Hepatocyte (in vitro differentiated cells): ENCODE measurements at regions not wholly inside any gene's neighbourhood (a gene's known extent, or its start where the extent isn't known, plus 50 kb on each side); places are given as distances from the start of the nearest gene placed in this dataset.

Source experiments
- DNase-seq: peaks from one replicate; pipeline ENCODE4 v3.0.0-alpha.2; 2016; ENCODE audit warnings: low spot score
- H2AFZ ChIP-seq: fragments of 200-600 bp; sonication (generic); 2 replicates; pipeline ENCODE4 v1.6.0; 2016; ENCODE audit warnings: antibody characterized with exemption, mild to moderate bottlenecking
- H3K27ac ChIP-seq: fragments of 200-600 bp; sonication (generic); 2 replicates; pipeline ENCODE4 v1.5.1; 2016; ENCODE audit warnings: mild to moderate bottlenecking
- H3K27me3 ChIP-seq: fragments of 200-600 bp; sonication (generic); 2 replicates; pipeline ENCODE4 v1.6.1; 2016
- H3K36me3 ChIP-seq: fragments of 200-600 bp; sonication (generic); replicated peaks from 2 replicates; pipeline ENCODE4 v1.5.1; 2016; ENCODE audit warnings: low read depth; ENCODE audit not compliant: insufficient read depth
- H3K4me1 ChIP-seq: fragments of 200-600 bp; sonication (generic); 2 replicates; pipeline ENCODE4 v1.5.1; 2016; ENCODE audit warnings: mild to moderate bottlenecking, moderate library complexity; ENCODE audit not compliant: insufficient read depth
- H3K4me2 ChIP-seq: fragments of 200-600 bp; sonication (generic); 2 replicates; pipeline ENCODE4 v1.6.0; 2016
- H3K4me3 ChIP-seq: fragments of 200-600 bp; sonication (generic); 2 replicates; pipeline ENCODE4 v1.5.1; 2016; ENCODE audit warnings: mild to moderate bottlenecking
- H3K79me2 ChIP-seq: fragments of 200-600 bp; sonication (generic); 2 replicates; pipeline ENCODE4 v1.6.0; 2017; ENCODE audit warnings: mild to moderate bottlenecking
- H3K9me2 ChIP-seq: fragments of 200-600 bp; sonication (generic); replicated peaks from 2 replicates; pipeline ENCODE4 v1.6.0; 2017; ENCODE audit warnings: mild to moderate bottlenecking; ENCODE audit not compliant: insufficient read depth
- H3K9me3 ChIP-seq: fragments of 200-600 bp; sonication (generic); 2 replicates; pipeline ENCODE4 v1.5.1; 2016; ENCODE audit warnings: low read depth, mild to moderate bottlenecking
- H4K20me1 ChIP-seq: fragments of 200-600 bp; sonication (generic); 2 replicates; pipeline ENCODE4 v1.6.0; 2016; ENCODE audit warnings: mild to moderate bottlenecking; ENCODE audit not compliant: insufficient read depth, poor library complexity, severe bottlenecking
- CTCF ChIP-seq: fragments of 200-600 bp; sonication (generic); IDR thresholded peaks from 2 replicates; pipeline ENCODE4 v1.5.1; 2016; ENCODE audit warnings: antibody characterized with exemption, mild to moderate bottlenecking; ENCODE audit not compliant: poor library complexity
- EZH2 ChIP-seq: fragments of 200-600 bp; sonication (generic); IDR thresholded peaks from 2 replicates; pipeline ENCODE4 v1.6.1; 2016; ENCODE audit warnings: antibody characterized with exemption, mild to moderate bottlenecking, borderline replicate concordance
- EZH2phosphoT487 ChIP-seq: fragments of 200-600 bp; sonication (generic); IDR thresholded peaks from one replicate; pipeline ENCODE4 v1.6.1; 2018; ENCODE audit warnings: antibody characterized with exemption, mild to moderate bottlenecking, low read depth, moderate library complexity; ENCODE audit not compliant: unreplicated experiment, severe bottlenecking
- WGBS: methylation state at CpG from one replicate; pipeline ENCODE4 v1.1.6; 2016; ENCODE audit warnings: low lambda C conversion rate; ENCODE audit errors: missing lambda C conversion rate; 5-methylcytosine and 5-hydroxymethylcytosine counted together

- H3K4me3 ChIP-seq: no peak overlapping the region
- H3K9me2 ChIP-seq: no peaks in the 10 kb centered on the region
- no peak overlapping the region for H3K4me2 ChIP-seq
- no peaks in the 10 kb centered on the region for H3K79me2 ChIP-seq
- H3K4me1 ChIP-seq: peaks cover 6% of the 10 kb centered on the region
- no peaks in the 10 kb centered on the region for H4K20me1 ChIP-seq
- H3K36me3 ChIP-seq: no peaks in the 10 kb centered on the region
- TF ChIP-seq CTCF (no peak), EZH2phosphoT487 (no peak), EZH2 (no peak)
- H2AFZ ChIP-seq: no peak overlapping the region
- no peak overlapping the region for H3K27ac ChIP-seq
- WGBS: 74% methylated on average over 2 of the region's 2 CpGs
- no peaks in the 10 kb centered on the region for H3K9me3 ChIP-seq
- no peak for DNase-seq
- H3K27me3 ChIP-seq: no peaks in the 10 kb centered on the region
Observed at GRCh38 chr1:219489636-219490035, 123.3 kb downstream of the ZC3H11B start.

- Histone ChIP-seq H3K36me3 (no peaks in the 10 kb centered on the region), H3K4me2 (no peak overlapping the region), H3K9me3 (no peaks in the 10 kb centered on the region), H2AFZ (no peak overlapping the region), H3K27me3 (no peaks in the 10 kb centered on the region), H3K79me2 (no peaks in the 10 kb centered on the region), H3K9me2 (no peaks in the 10 kb centered on the region), H4K20me1 (no peaks in the 10 kb centered on the region), H3K4me3 (no peak overlapping the region), H3K4me1 (peaks cover 6% of the 10 kb centered on the region), H3K27ac (no peak overlapping the region)
- TF ChIP-seq CTCF (no peak), EZH2phosphoT487 (no peak), EZH2 (no peak)
- WGBS: 83% methylated on average over 1 of the region's 1 CpG
- no peak for DNase-seq
Observed at GRCh38 chr1:219488275-219488674, 124.6 kb downstream of the ZC3H11B start.

- Histone ChIP-seq H3K4me3 (no peak overlapping the region), H3K36me3 (no peaks in the 10 kb centered on the region), H3K4me1 (no peaks in the 10 kb centered on the region), H3K9me2 (no peaks in the 10 kb centered on the region), H3K79me2 (no peaks in the 10 kb centered on the region), H3K27me3 (no peaks in the 10 kb centered on the region), H3K9me3 (no peaks in the 10 kb centered on the region), H3K27ac (no peak overlapping the region), H3K4me2 (no peak overlapping the region), H2AFZ (no peak overlapping the region), H4K20me1 (no peaks in the 10 kb centered on the region)
- TF ChIP-seq EZH2 (no peak), CTCF (no peak), EZH2phosphoT487 (no peak)
- 90% methylated on average over 1 of the region's 1 CpG for WGBS
- DNase-seq: no peak
Observed at GRCh38 chr1:219483530-219483929, 129.4 kb downstream of the ZC3H11B start.

- DNase-seq: no peak
- Histone ChIP-seq H3K4me1 (no peaks in the 10 kb centered on the region), H3K79me2 (no peaks in the 10 kb centered on the region), H3K9me3 (no peaks in the 10 kb centered on the region), H4K20me1 (no peaks in the 10 kb centered on the region), H3K4me3 (no peak overlapping the region), H3K36me3 (no peaks in the 10 kb centered on the region), H3K4me2 (no peak overlapping the region), H3K27ac (no peak overlapping the region), H2AFZ (no peak overlapping the region), H3K9me2 (no peaks in the 10 kb centered on the region), H3K27me3 (no peaks in the 10 kb centered on the region)
- TF ChIP-seq CTCF (no peak), EZH2phosphoT487 (no peak), EZH2 (no peak)
- 94% methylated on average over 10 of the region's 10 CpGs for WGBS
Observed at GRCh38 chr1:219480011-219480410, 132.9 kb downstream of the ZC3H11B start.
